ENCODE measurements at regions not wholly inside any gene's neighbourhood (a gene's known extent, or its start where the extent isn't known, plus 50 kb on each side); places are given as distances from the start of the nearest gene placed in this dataset.

GRCh38 chr2:220783671-220784070, 788.4 kb downstream of the EPHA4 start:
- Histone ChIP-seq H3K9me2 (replicated peaks; ENCODE audit: low read depth, low read length) (no peaks in the 10 kb centered on the region), H3F3A (ENCODE audit: low read depth) (no peaks in the 10 kb centered on the region), H3K27me3 (ENCODE audit: insufficient read depth, low read length, poor library complexity, severe bottlenecking) (no peaks in the 10 kb centered on the region), H3K36me3 (ENCODE audit: insufficient read depth, low read length) (no peaks in the 10 kb centered on the region), H3K9me3 (ENCODE audit: insufficient read depth, low read depth, low read length) (no peaks in the 10 kb centered on the region), H3K4me1 (ENCODE audit: insufficient read depth, low read length, poor library complexity, severe bottlenecking) (no peaks in the 10 kb centered on the region), H3K4me2 (ENCODE audit: low read depth, low read length, poor library complexity, severe bottlenecking) (no peak overlapping the region), H3K79me2 (ENCODE audit: insufficient read depth, low read length) (no peaks in the 10 kb centered on the region), H3K9ac (ENCODE audit: low read depth, low read length, poor library complexity, severe bottlenecking) (no peak overlapping the region), H2AFZ (ENCODE audit: low read length) (no peak overlapping the region), H4K20me1 (ENCODE audit: insufficient read depth, low read length, poor library complexity, severe bottlenecking) (no peaks in the 10 kb centered on the region), H3K4me3 (ENCODE audit: low read length, poor library complexity, severe bottlenecking) (no peak overlapping the region)
- TF ChIP-seq EZH2phosphoT487 (IDR thresholded peaks at IDR 0.05; ENCODE audit: borderline replicate concordance) (no peak), CTCF (conservative IDR thresholded peaks at IDR 0.05; ENCODE audit: low read length) (no peak)

DNA sequence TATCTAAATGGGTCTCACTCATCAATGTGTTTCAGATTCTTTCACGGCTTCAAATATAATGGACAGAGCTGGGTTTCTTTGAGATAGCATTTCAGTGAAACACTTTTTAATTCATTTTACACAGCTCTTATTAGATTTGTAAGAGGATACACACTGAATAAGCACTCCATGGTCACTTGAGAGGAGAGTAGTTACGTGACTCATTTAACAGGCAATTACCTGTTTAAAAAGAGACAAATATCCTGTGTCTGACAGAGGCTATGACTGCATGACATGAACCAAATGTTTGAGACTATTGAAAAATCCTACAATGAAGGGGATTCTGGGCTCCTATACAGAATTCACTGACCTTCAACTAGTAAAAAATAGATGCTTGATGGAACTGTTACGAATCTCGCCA, 786.9 kb downstream of the EPHA4 start:
- Histone ChIP-seq H3K9ac (ENCODE audit: low read depth, low read length, poor library complexity, severe bottlenecking) (no peak overlapping the region), H3K4me2 (ENCODE audit: low read depth, low read length, poor library complexity, severe bottlenecking) (no peak overlapping the region), H2AFZ (ENCODE audit: low read length) (no peak overlapping the region), H4K20me1 (ENCODE audit: insufficient read depth, low read length, poor library complexity, severe bottlenecking) (no peaks in the 10 kb centered on the region), H3K4me1 (ENCODE audit: insufficient read depth, low read length, poor library complexity, severe bottlenecking) (no peaks in the 10 kb centered on the region), H3K9me2 (replicated peaks; ENCODE audit: low read depth, low read length) (no peaks in the 10 kb centered on the region), H3K79me2 (ENCODE audit: insufficient read depth, low read length) (no peaks in the 10 kb centered on the region), H3K27me3 (ENCODE audit: insufficient read depth, low read length, poor library complexity, severe bottlenecking) (no peaks in the 10 kb centered on the region), H3K36me3 (ENCODE audit: insufficient read depth, low read length) (no peaks in the 10 kb centered on the region), H3F3A (ENCODE audit: low read depth) (no peaks in the 10 kb centered on the region), H3K4me3 (ENCODE audit: low read length, poor library complexity, severe bottlenecking) (no peak overlapping the region), H3K9me3 (ENCODE audit: insufficient read depth, low read depth, low read length) (no peaks in the 10 kb centered on the region)
- no peak for TF ChIP-seq EZH2phosphoT487 (IDR thresholded peaks at IDR 0.05; ENCODE audit: borderline replicate concordance)
- no peak for TF ChIP-seq CTCF (conservative IDR thresholded peaks at IDR 0.05; ENCODE audit: low read length)

GRCh38 chr2:220786216-220786615, 785.9 kb downstream of the EPHA4 start:
- no peaks in the 10 kb centered on the region for H3K9me2 ChIP-seq (replicated peaks; ENCODE audit: low read depth, low read length)
- no peaks in the 10 kb centered on the region for H4K20me1 ChIP-seq (ENCODE audit: insufficient read depth, low read length, poor library complexity, severe bottlenecking)
- no peak overlapping the region for H3K9ac ChIP-seq (ENCODE audit: low read depth, low read length, poor library complexity, severe bottlenecking)
- H3K4me1 ChIP-seq (ENCODE audit: insufficient read depth, low read length, poor library complexity, severe bottlenecking): no peaks in the 10 kb centered on the region
- no peak overlapping the region for H3K4me3 ChIP-seq (ENCODE audit: low read length, poor library complexity, severe bottlenecking)
- H3F3A ChIP-seq (ENCODE audit: low read depth): no peaks in the 10 kb centered on the region
- no peaks in the 10 kb centered on the region for H3K9me3 ChIP-seq (ENCODE audit: insufficient read depth, low read depth, low read length)
- no peaks in the 10 kb centered on the region for H3K36me3 ChIP-seq (ENCODE audit: insufficient read depth, low read length)
- no peaks in the 10 kb centered on the region for H3K27me3 ChIP-seq (ENCODE audit: insufficient read depth, low read length, poor library complexity, severe bottlenecking)
- no peak overlapping the region for H2AFZ ChIP-seq (ENCODE audit: low read length)
- no peaks in the 10 kb centered on the region for H3K79me2 ChIP-seq (ENCODE audit: insufficient read depth, low read length)
- H3K4me2 ChIP-seq (ENCODE audit: low read depth, low read length, poor library complexity, severe bottlenecking): no peak overlapping the region
- TF ChIP-seq CTCF (conservative IDR thresholded peaks at IDR 0.05; ENCODE audit: low read length) (no peak), EZH2phosphoT487 (IDR thresholded peaks at IDR 0.05; ENCODE audit: borderline replicate concordance) (no peak)

Measured in Loucy (cell line).